Tongue (tissue), 1 donor: ENCODE measurements at regions not wholly inside any gene's neighbourhood (a gene's known extent, or its start where the extent isn't known, plus 50 kb on each side); places are given as distances from the start of the nearest gene placed in this dataset.

ENCODE experiments used
- DNase-seq: peaks from one replicate; pipeline ENCODE4 v3.0.0-alpha.2; 2015

GRCh38 chr4:1476140-1476513 lies 69.9 kb upstream of the NKX1-1 start:
- DNase-seq, result no peak

- no peak for DNase-seq
Measured at GRCh38 chr4:1475277-1476139, 69.3 kb upstream of the NKX1-1 start.

GRCh38 chr4:1474126-1475090 lies 68.2 kb upstream of the NKX1-1 start:
- no peak for DNase-seq

- DNase-seq, result no peak
Measured at GRCh38 chr4:1473718-1474117, 67.5 kb upstream of the NKX1-1 start.

- no peak for DNase-seq
Measured at GRCh38 chr4:1472911-1473518, 66.8 kb upstream of the NKX1-1 start.

- DNase-seq, result no peak
Measured at GRCh38 chr4:1472148-1472797, 66.0 kb upstream of the NKX1-1 start.

- no peak for DNase-seq
Measured at GRCh38 chr4:1471443-1472147, 65.4 kb upstream of the NKX1-1 start.

- DNase-seq, result no peak
Measured at GRCh38 chr4:1470816-1471442, 64.7 kb upstream of the NKX1-1 start.

- no peak for DNase-seq
Measured at GRCh38 chr4:1470393-1470670, 64.1 kb upstream of the NKX1-1 start.

- no peak for DNase-seq
Measured at GRCh38 chr4:1469607-1470392, 63.6 kb upstream of the NKX1-1 start.

GRCh38 chr4:1469043-1469442 lies 62.8 kb upstream of the NKX1-1 start:
- no peak for DNase-seq

GRCh38 chr4:1467581-1468458 lies 61.6 kb upstream of the NKX1-1 start:
- DNase-seq, result no peak

- DNase-seq, result no peak
Measured at GRCh38 chr4:1466863-1467165, 60.6 kb upstream of the NKX1-1 start.

- DNase-seq, result no peak
Measured at GRCh38 chr4:1466034-1466862, 60.0 kb upstream of the NKX1-1 start.

GRCh38 chr4:1465173-1466033 lies 59.2 kb upstream of the NKX1-1 start:
- no peak for DNase-seq

- DNase-seq, result no peak
Measured at GRCh38 chr4:1464581-1465171, 58.4 kb upstream of the NKX1-1 start.

GRCh38 chr4:1463927-1464540 lies 57.8 kb upstream of the NKX1-1 start:
- DNase-seq, result no peak
